ENCODE measurements at regions not wholly inside any gene's neighbourhood (a gene's known extent, or its start where the extent isn't known, plus 50 kb on each side); places are given as distances from the start of the nearest gene placed in this dataset.

- TF ChIP-seq SUZ12 (IDR thresholded peaks at IDR 0.05; ENCODE audit: extremely low read depth, insufficient read depth, insufficient read length) (no peak), ZNF274 (IDR thresholded peaks at IDR 0.05; ENCODE audit: low read depth, low read length) (no peak), YY1 (IDR thresholded peaks at IDR 0.05; ENCODE audit: insufficient read depth, insufficient read length) (no peak)
Observed at GRCh38 chr12:4011597-4011996, 138.4 kb upstream of the PARP11 start.
